ENCODE measurements at regions not wholly inside any gene's neighbourhood (a gene's known extent, or its start where the extent isn't known, plus 50 kb on each side); places are given as distances from the start of the nearest gene placed in this dataset.

- DNase-seq: no peak
Observed at GRCh38 chr2:138446043-138446442, 55.5 kb upstream of the SPOPL start.

GRCh38 chr2:138447889-138448570 is 53.5 kb upstream of the SPOPL start:
- no peak for DNase-seq
